ENCODE measurements at regions not wholly inside any gene's neighbourhood (a gene's known extent, or its start where the extent isn't known, plus 50 kb on each side); places are given as distances from the start of the nearest gene placed in this dataset.
A peak's percentile ranks its signal among the peaks of the same experiment; 100 is the strongest.

DNA sequence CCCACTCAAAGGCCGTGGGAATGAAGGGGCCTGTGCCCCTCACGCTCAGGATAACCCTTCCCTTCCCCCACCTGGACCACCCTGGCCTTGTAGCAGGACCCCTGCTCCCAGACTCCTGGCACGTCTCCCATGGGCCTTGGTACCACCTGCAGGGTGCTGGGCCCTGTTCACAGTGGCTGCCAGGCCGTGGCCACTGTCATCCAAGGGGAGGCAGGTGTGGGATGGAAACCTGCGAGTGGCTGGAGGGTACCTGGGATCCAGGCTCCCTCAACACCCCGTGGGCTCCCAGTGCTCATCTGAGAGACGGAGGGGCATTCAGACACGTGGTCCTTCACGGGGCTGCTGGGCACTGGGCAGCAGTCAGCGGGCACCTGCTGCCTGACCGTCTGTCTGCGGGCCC, 75.6 kb upstream of the CIBAR2 start:
- DNase-seq (ENCODE audit: low spot score), result no peak

GRCh38 chr16:85188822-85189672, 76.8 kb upstream of the CIBAR2 start:
- no peak for DNase-seq (ENCODE audit: low spot score)

DNA sequence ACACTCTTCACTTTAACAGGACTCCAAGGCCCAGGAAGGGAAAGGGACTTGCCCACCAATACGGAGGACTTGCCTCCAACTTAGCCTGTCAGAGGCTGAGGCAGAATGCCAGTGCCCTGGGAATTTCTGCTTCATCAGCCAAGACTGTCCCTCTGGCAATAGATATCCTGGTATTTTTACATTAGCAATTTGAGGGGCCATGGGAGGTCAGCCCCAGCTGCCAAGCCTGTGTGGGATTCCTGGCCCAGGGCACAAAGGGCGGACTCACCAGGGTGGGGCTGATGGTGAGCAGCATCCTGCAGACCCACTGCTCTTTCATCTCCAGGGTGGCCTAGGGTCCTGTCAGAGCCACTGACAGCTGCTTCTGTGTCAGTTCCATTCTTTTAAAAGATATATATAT, 78.3 kb upstream of the CIBAR2 start:
- no peak for DNase-seq (ENCODE audit: low spot score)

DNA sequence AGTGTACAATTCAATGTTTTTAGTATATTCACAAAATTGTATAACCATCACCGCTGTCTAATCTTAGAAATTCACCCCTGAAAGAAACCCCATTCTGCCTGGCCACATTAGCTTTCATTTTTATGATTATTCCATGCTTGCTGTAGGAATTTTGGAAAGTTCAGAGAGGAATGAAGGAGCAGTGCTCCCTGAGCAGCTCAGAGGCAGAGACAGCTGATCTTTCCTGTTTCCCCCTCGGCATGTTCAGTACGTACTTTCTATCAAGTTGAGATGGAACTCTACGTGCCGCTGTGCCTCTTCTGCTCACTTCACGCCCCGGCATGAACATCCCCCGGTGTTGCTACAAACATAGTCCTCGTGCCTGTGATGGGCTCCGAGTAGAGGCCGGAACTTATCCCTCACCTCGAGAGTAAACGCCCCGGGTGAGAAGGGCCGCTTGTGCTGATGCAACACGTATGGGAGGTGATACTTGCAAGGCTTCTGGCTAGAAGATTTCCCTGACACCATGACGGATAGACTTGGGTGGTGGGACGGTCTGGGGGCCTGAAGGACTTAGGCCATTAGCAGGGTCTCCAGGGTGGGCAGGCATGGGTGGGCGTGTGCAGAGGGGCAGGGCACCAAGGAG, 79.2 kb upstream of the CIBAR2 start:
- no peak for DNase-seq (ENCODE audit: low spot score)

DNA sequence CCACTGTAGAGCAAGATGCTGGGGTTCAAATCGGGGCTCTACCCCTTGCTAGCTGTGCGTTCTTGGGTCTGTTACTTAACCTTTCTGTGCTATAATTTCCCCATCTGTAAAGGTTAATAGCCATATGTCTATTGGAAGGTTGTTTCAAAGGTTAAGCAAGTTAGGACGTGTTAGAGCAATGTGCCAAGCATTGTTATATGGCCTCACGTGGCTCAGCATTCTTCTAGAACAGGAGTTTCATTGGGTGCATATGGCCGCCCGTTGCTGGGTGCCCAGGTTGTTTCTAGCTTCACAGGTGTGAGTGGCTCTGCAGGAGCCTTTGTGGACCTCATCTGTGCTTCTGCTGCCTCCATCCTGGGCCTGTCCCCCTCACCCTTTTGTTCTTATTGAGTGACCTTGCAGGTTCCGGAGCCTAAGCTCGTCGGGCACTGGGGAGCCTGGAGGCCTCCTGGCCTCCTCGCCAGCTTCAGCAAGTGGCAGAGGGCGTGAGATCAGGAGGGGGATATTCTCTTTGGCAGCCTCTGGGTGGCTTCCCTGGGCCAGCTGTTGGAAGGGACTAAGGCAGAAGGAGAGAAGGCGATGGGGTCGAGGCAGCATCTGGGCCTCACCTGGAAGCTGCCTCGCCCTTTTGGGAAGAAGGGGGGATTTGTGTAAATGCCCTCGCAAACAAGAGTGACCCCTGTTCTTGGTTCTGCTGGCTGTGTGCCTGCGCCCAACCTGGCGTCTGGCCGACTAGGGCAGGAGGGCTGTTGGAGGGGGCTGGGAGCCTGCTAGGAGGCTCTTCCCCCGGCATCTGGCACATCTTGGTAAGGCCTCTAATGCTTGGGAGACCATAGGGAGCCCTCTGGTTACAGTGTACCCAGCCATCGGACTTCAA, 80.2 kb upstream of the CIBAR2 start:
- no peak for DNase-seq (ENCODE audit: low spot score)

GRCh38 chr16:85193115-85193493, 80.8 kb upstream of the CIBAR2 start:
- peak; percentile 25 for DNase-seq (ENCODE audit: low spot score)

DNA sequence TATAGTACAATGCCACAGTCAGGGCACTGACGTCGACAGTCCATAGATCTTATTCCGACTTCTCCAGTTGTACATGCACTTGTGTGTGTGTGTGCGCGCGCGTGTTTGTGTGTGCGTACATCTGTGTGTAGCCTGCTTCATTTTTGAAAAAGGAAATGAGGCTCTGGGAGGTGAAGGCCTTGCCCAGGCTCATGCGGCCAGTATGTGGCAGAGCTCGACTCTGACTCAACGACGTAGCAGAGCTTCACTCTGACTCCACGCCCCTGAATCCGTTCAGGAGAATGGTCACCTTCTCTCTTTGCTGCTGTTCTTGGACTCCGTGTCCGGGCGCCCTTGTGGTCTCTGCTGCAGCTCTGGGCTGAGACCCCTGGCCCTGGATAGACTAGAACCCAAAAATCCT, 81.6 kb upstream of the CIBAR2 start:
- no peak for DNase-seq (ENCODE audit: low spot score)

- DNase-seq (ENCODE audit: low spot score), result no peak
Measured at GRCh38 chr16:85194307-85195270, 82.3 kb upstream of the CIBAR2 start.

GRCh38 chr16:85195271-85195647, 83.0 kb upstream of the CIBAR2 start:
- DNase-seq (ENCODE audit: low spot score), result no peak

- peak; percentile 69 for DNase-seq (ENCODE audit: low spot score)
Measured at GRCh38 chr16:85195900-85196772, 83.9 kb upstream of the CIBAR2 start.

DNA sequence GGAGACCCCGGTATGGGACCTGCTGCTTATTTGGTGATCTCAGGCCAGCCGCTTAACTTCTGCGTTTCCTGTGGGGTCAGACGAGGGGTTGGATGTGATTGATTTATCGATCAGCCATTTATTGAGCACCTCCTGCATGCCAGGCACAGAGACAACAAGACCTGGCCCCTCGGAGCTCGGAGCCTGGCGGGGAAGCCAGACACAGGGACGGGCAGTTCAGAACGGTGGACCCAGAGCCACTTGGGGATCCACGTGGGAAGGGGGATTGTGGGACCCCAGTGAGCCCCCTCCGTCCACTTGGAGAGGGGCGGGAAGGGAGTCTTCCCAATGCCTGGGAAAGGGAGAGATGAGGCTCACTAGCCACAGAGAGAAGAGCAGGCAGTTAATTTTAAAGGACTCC, 84.7 kb upstream of the CIBAR2 start:
- no peak for DNase-seq (ENCODE audit: low spot score)

GRCh38 chr16:85197611-85198566, 85.6 kb upstream of the CIBAR2 start:
- DNase-seq (ENCODE audit: low spot score), result no peak

DNA sequence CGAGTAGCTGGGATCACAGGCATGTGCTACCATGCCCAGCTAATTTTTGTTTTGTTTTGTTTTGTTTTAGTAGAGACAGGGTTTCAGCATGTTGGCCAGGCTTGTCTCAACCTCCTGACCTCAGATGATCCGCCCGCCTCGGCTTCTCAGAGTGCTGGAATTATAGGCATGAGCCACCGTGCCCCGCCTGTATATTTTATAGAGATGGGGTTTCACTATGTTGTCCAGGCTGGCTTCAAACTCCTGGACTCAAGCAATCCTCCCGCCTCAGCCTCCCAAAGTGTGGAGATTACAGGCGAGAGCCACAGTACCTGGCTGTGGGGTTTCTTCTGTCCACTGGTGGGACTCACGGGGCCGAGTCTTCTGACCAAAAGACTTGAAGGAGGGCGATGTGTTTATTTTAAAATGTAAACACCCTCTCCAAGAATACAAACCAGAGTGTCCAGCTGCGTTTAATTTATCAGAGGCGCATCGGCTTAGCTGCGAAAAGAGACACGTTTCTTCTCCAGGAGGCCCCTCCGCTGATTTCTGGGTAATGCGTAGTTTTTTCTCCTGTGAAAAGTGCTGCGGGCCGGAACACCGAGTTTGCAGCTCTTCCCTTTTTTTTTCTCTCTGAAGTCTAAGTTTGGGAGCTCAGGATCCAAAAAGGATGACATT, 86.9 kb upstream of the CIBAR2 start:
- DNase-seq (ENCODE audit: low spot score), result no peak

DNA sequence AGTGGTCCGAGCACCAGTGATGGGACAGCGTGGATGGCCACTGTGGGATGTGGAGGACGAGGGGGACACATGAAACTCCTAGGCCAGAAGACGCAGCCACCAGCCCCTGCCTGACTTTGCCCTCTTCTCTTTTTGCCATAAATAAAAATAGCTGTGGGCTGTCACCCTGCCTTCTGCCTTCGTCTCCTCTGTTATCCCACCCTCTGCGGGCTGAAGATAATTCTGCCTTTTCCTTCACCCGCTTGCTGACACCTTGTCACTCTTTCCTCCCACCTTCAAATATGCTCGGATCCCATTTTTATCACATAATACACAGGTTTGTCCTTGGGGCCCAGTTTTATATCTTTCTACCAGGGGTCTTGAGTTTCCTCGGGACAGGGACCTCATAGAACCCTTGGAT, 87.6 kb upstream of the CIBAR2 start:
- DNase-seq (ENCODE audit: low spot score), result no peak

DNA sequence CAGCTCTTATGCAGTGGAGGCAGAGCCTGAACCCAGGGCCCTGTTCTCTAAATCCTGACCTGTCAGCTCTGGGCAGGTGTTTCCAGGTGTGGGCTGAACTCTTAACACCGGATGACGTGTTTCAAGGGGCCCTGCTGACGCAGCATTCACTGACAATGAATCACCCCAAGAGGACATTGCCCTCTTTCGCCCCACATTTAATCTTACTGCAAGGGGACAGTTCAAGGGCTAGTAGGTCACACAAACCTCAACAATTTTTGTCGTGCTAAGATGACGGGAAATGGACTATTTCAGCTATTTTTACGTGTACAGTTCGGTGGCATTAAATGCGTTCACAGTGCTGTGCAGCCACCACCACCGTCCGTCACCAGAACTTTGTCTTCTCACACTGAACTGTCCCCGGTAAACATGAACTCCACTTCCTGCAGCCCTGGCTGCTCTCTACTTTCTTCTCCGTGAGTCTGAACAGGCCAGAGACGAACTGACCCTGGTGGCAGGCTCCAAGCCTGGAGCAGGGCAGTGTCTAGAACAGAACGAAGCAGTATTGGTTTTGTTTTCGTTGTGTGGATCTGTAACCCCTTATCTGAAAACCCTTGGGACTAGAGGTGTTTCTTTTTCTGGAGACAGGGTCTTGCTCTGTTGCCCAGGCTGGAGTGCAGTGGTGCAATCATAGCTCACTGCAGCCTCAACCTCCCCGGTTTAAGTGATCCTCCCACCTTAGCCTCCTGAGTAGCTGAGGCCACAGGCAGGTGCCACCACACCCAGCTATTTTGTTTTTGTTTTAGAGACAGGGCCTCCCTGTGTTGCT, 88.4 kb upstream of the CIBAR2 start:
- DNase-seq (ENCODE audit: low spot score), result no peak

DNA sequence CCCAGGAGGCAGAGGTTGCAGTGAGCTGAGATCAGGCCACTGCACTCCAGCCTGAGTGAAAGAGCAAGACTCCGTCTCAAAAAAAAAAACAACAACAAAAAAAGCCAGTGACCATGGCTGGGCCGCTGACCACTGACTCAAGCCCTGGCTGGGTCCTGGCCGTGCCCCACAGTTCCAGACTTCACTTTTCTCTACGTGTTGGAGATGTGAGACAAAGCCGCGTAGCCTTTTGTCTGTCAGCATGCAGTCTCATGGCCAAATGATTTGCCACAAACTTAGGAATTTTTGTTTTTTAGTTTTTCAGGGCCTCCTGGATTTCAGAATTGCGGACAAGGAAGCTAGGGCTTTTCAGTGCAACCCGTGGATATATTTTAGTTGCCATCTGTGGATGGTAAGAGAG, 89.3 kb upstream of the CIBAR2 start:
- peak; percentile 60 for DNase-seq (ENCODE audit: low spot score)

DNA sequence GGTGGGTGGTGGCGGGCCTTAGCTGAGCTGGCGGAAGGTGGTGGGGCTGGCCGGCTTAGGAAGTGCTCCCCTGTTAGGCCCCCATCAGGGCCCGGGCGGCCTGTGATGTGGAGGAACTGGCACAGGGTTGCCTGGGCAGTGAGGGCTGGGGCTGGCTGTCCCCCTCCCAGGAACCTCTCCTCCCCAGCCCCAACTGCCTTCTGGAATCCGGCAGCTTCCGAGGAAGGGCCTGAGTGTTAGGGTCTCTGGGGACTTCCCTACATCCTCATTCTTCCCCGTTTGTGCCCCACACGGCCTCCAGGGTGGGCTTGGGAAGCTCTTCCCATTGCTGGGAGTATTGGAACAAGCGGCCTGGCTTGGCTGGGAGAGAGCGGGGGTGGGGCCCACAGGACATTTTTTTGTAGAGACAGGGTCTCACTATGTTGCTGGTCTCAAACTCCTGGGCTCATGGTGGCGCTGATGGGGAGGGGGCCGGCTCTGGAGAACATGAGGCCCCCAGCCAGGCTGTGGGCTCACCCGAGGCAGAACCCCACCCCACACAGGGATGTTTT, 89.9 kb upstream of the CIBAR2 start:
- peak; percentile 26 for DNase-seq (ENCODE audit: low spot score)

All from GM03348 (cell line).